ENCODE measurements at regions not wholly inside any gene's neighbourhood (a gene's known extent, or its start where the extent isn't known, plus 50 kb on each side); places are given as distances from the start of the nearest gene placed in this dataset.
"Not testable (repeated sequence)": the region's sequence is repeated elsewhere in the genome, so short reads cannot be mapped to it uniquely, and the experiment has no call there.

DNA sequence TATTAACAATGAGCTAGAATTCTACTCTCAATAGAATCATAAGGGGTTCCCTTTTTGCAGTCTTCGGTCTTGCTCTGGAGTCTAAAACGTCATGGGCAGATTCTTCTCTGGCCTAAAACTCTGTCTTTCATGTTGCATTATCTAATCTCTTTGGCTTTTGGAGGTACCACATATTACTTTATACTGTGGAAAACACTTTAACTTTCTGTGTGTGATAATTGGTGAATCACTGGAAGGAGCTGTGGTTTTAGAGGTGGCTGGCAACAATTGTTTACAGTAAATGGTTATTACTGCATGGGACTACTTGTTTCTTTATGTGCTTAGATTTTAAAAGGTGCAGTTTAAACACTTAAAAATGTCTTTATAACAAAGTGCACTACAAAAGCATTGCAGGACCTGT, 414.3 kb downstream of the TMEM135 start:
- H4K8ac ChIP-seq (ENCODE audit: extremely low read depth, insufficient read depth, low read length); H3K14ac ChIP-seq (ENCODE audit: insufficient read length); H3K4me1 ChIP-seq (replicated peaks in 1 of 4; ENCODE audit: control insufficient read depth in 3 of 4, insufficient read depth in 4 of 4, low read length in 3 of 4); H3K9ac ChIP-seq (replicated peaks in 1 of 4; ENCODE audit: extremely low read depth in 1 of 4, low read depth in 3 of 4, low read length in 3 of 4); H3K79me1 ChIP-seq (ENCODE audit: low read depth, low read length); DNase-seq (ENCODE audit: low read depth in 1 of 2, low spot score in 2 of 2); H2BK15ac ChIP-seq (ENCODE audit: low read length); H3K4me3 ChIP-seq (ENCODE audit: extremely low read depth in 1 of 4, insufficient read depth in 2 of 4, low read depth in 3 of 4, low read length in 4 of 4); H3K36me3 ChIP-seq (ENCODE audit: control insufficient read depth in 2 of 4, insufficient read depth in 4 of 4, low read length in 3 of 4); H3K23ac ChIP-seq (ENCODE audit: insufficient read length); POLR2A ChIA-PET (ENCODE audit: partially characterized antibody); H3K79me2 ChIP-seq (ENCODE audit: control insufficient read depth in 1 of 2, insufficient read depth in 2 of 2, low read length in 2 of 2); H3K27me3 ChIP-seq (replicated peaks in 1 of 4; ENCODE audit: control insufficient read depth in 3 of 4, extremely low read depth in 1 of 4, insufficient read depth in 3 of 4, low read length in 3 of 4); H4K5ac ChIP-seq (ENCODE audit: insufficient read length, low read depth, low read length); H2AK5ac ChIP-seq (ENCODE audit: low read depth, low read length); H3K27ac ChIP-seq (ENCODE audit: low read depth, low read length); H4K91ac ChIP-seq (replicated peaks; ENCODE audit: insufficient read length, low read length); H3K56ac ChIP-seq (replicated peaks; ENCODE audit: insufficient read length, low read depth, low read length); H3K9me3 ChIP-seq (ENCODE audit: insufficient read depth in 2 of 2, low read depth in 1 of 2, low read length in 1 of 2); H3K4me2 ChIP-seq (ENCODE audit: insufficient read depth in 1 of 2, low read depth in 2 of 2, low read length in 2 of 2); FAIRE-seq; H2BK120ac ChIP-seq (replicated peaks; ENCODE audit: low read depth, low read length); H2BK12ac ChIP-seq (ENCODE audit: low read depth, low read length); H2BK5ac ChIP-seq (ENCODE audit: low read depth, low read length); H2AFZ ChIP-seq (ENCODE audit: low read length); H3K4ac ChIP-seq (replicated peaks; ENCODE audit: insufficient read length, low read depth, low read length); CTCF ChIA-PET (ENCODE audit: partially characterized antibody); H2BK20ac ChIP-seq (ENCODE audit: low read length); H4K20me1 ChIP-seq (replicated peaks in 1 of 2; ENCODE audit: control insufficient read depth in 1 of 2, insufficient read depth in 2 of 2, low read length in 2 of 2); H3K18ac ChIP-seq (ENCODE audit: extremely low read depth, low read length); H3K23me2 ChIP-seq (ENCODE audit: low read depth, low read length): not testable (repeated sequence)
- 85% methylated on average over 2 of the region's 2 CpGs; no CpG with 5 or more reads in 1 of the 2 experiments for WGBS, 2 experiments (ENCODE audit: extremely low coverage in 1 of 2, insufficient coverage in 1 of 2, insufficient read length in 1 of 2, insufficient replicate concordance in 2 of 2, low coverage in 1 of 2, low lambda C conversion rate in 2 of 2, missing lambda C conversion rate in 1 of 2)
